HepG2 (cell line): ENCODE measurements at regions not wholly inside any gene's neighbourhood (a gene's known extent, or its start where the extent isn't known, plus 50 kb on each side); places are given as distances from the start of the nearest gene placed in this dataset.

ENCODE experiments used
- ATAC-seq: fragments of 200-7000 bp; cut with Tn5 transposase; 3 replicates; pipeline ENCODE4 v1.9.1; 2020; ENCODE audit warnings: mild to moderate bottlenecking, moderate library complexity
- BruUV-seq: library from RNA; stranded (reverse); fragments of 400-500 nt; replicated peaks from 2 replicates; lab custom pipeline; 2021; lab: Mats Ljungman, UMichigan
- CTCF ChIA-PET: fragments of 300-600 bp; formaldehyde crosslinking; extraction: SDS; loops from one replicate; lab custom pipeline; 2021; ENCODE audit warnings: low total read pairs, inconsistent platforms, low intra/inter-chr PET ratio; lab: Yijun Ruan, JAX
- POLR2A ChIA-PET: fragments of 350-600 bp; sonication (Branson Sonifier 250); formaldehyde crosslinking; loops from one replicate; lab custom pipeline; 2020; ENCODE audit warnings: antibody characterized with exemption, inconsistent platforms; lab: Yijun Ruan, JAX
- DNase-seq: peaks from one replicate; pipeline ENCODE4 v3.0.0-alpha.2; 2015; ENCODE audit warnings: low spot score
- FAIRE-seq: peaks from 3 replicates; lab custom pipeline; 2011; peaks lifted over from hg19 to GRCh38; lab: Jason Lieb, UNC
- H2AFZ ChIP-seq: one replicate; pipeline ENCODE4 v1.6.1; 2011; ENCODE audit warnings: low read length, inconsistent platforms
- H3K27ac ChIP-seq: fragments of 300-600 bp; 3 replicates; pipeline ENCODE4 v1.8.0; 2011; ENCODE audit warnings: mixed run types, mild to moderate bottlenecking, mixed read lengths, low read length, inconsistent platforms; ENCODE audit not compliant: insufficient read depth; ENCODE audit errors: extremely low read length
- H3K27me3 ChIP-seq, 2 experiments: fragments of 200-600 bp in 1 of 2; 2 replicates in 1 of 2; 3 replicates in 1 of 2; pipeline versions ENCODE4 v1.6.0 to v1.8.0; 2011; ENCODE audit warnings: low read length in 2 of 2, mild to moderate bottlenecking in 2 of 2, moderate library complexity in 2 of 2, inconsistent platforms in 1 of 2; ENCODE audit not compliant: insufficient read depth in 2 of 2, control insufficient read depth in 1 of 2
- H3K36me3 ChIP-seq, 2 experiments: fragments of 200-600 bp in 1 of 2; replicated peaks in 1 of 2; 2 replicates in 1 of 2; 3 replicates in 1 of 2; pipeline versions ENCODE4 v1.5.1 to v1.8.0; 2011; ENCODE audit warnings: low read length in 2 of 2, inconsistent platforms in 1 of 2; ENCODE audit not compliant: insufficient read depth in 2 of 2, control insufficient read depth in 1 of 2
- H3K4me1 ChIP-seq: 2 replicates; pipeline ENCODE4 v1.5.1; 2012; ENCODE audit warnings: low read length, inconsistent platforms; ENCODE audit not compliant: insufficient read depth
- H3K4me2 ChIP-seq: 2 replicates; pipeline ENCODE4 v1.6.0; 2011; ENCODE audit warnings: low read depth, low read length, inconsistent platforms
- H3K4me3 ChIP-seq, 3 experiments: fragments of 200-600 bp in 1 of 3; sonication (generic), shearing (Covaris generic) in 1 of 3; replicated peaks in 1 of 3; 2 replicates each; pipeline ENCODE4 v1.5.1; 2011 to 2016; ENCODE audit warnings: low read length in 3 of 3, inconsistent platforms in 2 of 3, low read depth in 2 of 3, mild to moderate bottlenecking in 2 of 3, control low read depth in 1 of 3, mixed read lengths in 1 of 3; ENCODE audit not compliant: insufficient read depth in 1 of 3
- H3K79me2 ChIP-seq: one replicate; pipeline ENCODE4 v1.6.1; 2011; ENCODE audit warnings: low read length, inconsistent platforms; ENCODE audit not compliant: insufficient read depth
- H3K9ac ChIP-seq: 2 replicates; pipeline ENCODE4 v1.6.0; 2011; ENCODE audit warnings: mild to moderate bottlenecking, low read depth, low read length, inconsistent platforms; ENCODE audit not compliant: insufficient read depth
- H3K9me3 ChIP-seq: 2 replicates; pipeline ENCODE4 v1.5.1; 2012; ENCODE audit warnings: mild to moderate bottlenecking, low read length
- H4K20me1 ChIP-seq: 2 replicates; pipeline ENCODE4 v1.6.0; 2011; ENCODE audit warnings: inconsistent platforms, mild to moderate bottlenecking, low read length, moderate library complexity; ENCODE audit not compliant: insufficient read depth
- AHR ChIP-seq: IDR thresholded peaks from 2 replicates; pipeline ENCODE4 v1.6.1; 2018; ENCODE audit warnings: missing genetic modification reagents, missing compliant biosample characterization
- CC2D1A ChIP-seq: sonication (generic); formaldehyde crosslinking; IDR thresholded peaks from 2 replicates; pipeline ENCODE4 v1.8.1; 2023; ENCODE audit warnings: mild to moderate bottlenecking, missing genetic modification reagents
- ERF ChIP-seq: IDR thresholded peaks from 2 replicates; pipeline ENCODE4 v1.6.1; 2018; ENCODE audit warnings: missing biosample characterization, missing genetic modification reagents
- FLYWCH1 ChIP-seq: sonication (generic); formaldehyde crosslinking; IDR thresholded peaks from 2 replicates; pipeline ENCODE4 v1.8.1; 2023; ENCODE audit warnings: mild to moderate bottlenecking, missing genetic modification reagents
- HMG20B ChIP-seq: conservative IDR thresholded peaks from 2 replicates; pipeline ENCODE4 v1.6.1; 2016; ENCODE audit warnings: missing genetic modification reagents, missing compliant biosample characterization
- NBN ChIP-seq: fragments of 450-650 bp; conservative IDR thresholded peaks from 2 replicates; pipeline ENCODE4 v1.6.1; 2017
- SIX4 ChIP-seq: sonication (generic); formaldehyde crosslinking; IDR thresholded peaks from 2 replicates; pipeline ENCODE4 v1.4.0; 2020; ENCODE audit warnings: missing genetic modification reagents
- SMAD3 ChIP-seq: sonication (generic); formaldehyde crosslinking; IDR thresholded peaks from 2 replicates; pipeline ENCODE4 v1.4.0; 2020; ENCODE audit warnings: missing genetic modification reagents
- ZNF24 ChIP-seq: fragments of 450-650 bp; IDR thresholded peaks from 2 replicates; pipeline ENCODE4 v1.6.1; 2017; ENCODE audit warnings: antibody characterized with exemption, mild to moderate bottlenecking
- ZNF256 ChIP-seq: sonication (generic); formaldehyde crosslinking; conservative IDR thresholded peaks from 2 replicates; pipeline ENCODE4 v1.4.0; 2020; ENCODE audit warnings: missing genetic modification reagents
- ZNF451 ChIP-seq: sonication (generic); formaldehyde crosslinking; IDR thresholded peaks from 2 replicates; pipeline ENCODE4 v1.5.0; 2020; ENCODE audit warnings: mild to moderate bottlenecking, missing genetic modification reagents
- ZNF841 ChIP-seq: sonication (generic); formaldehyde crosslinking; IDR thresholded peaks from 2 replicates; pipeline ENCODE4 v1.8.1; 2023; ENCODE audit warnings: missing genetic modification reagents, borderline replicate concordance
- WGBS: methylation state at CpG from one replicate; pipeline ENCODE4 v1.1.6; 2017; ENCODE audit warnings: low lambda C conversion rate; 5-methylcytosine and 5-hydroxymethylcytosine counted together
- in situ Hi-C: cut with HindIII; loops from 2 replicates; pipeline ENCODE4 v1.10.0; 2017; ENCODE audit warnings: low pct_unique_long_range_greater_than_20kb; ENCODE audit not compliant: extremely low pct_ligation_motif_present
- intact Hi-C: fragments of 100-400 bp; cut with micrococcal nuclease; formaldehyde crosslinking; loops from one replicate; pipeline ENCODE4 v1.10.0; 2022; ENCODE audit not compliant: unreplicated experiment
- TF ChIP-seq, protein P1 (sequence below): sonication (generic); formaldehyde crosslinking; IDR thresholded peaks from 2 replicates; pipeline ENCODE4 v1.8.1; 2023; ENCODE audit warnings: mild to moderate bottlenecking, missing genetic modification reagents
- TF ChIP-seq, protein P2 (sequence below): sonication (generic); formaldehyde crosslinking; IDR thresholded peaks from 2 replicates; pipeline ENCODE4 v1.4.0; 2020; ENCODE audit warnings: missing genetic modification reagents
- TF ChIP-seq, protein P3 (sequence below): sonication (generic); formaldehyde crosslinking; IDR thresholded peaks from 2 replicates; pipeline ENCODE4 v1.4.0; 2020; ENCODE audit warnings: mild to moderate bottlenecking, missing genetic modification reagents

DNA sequence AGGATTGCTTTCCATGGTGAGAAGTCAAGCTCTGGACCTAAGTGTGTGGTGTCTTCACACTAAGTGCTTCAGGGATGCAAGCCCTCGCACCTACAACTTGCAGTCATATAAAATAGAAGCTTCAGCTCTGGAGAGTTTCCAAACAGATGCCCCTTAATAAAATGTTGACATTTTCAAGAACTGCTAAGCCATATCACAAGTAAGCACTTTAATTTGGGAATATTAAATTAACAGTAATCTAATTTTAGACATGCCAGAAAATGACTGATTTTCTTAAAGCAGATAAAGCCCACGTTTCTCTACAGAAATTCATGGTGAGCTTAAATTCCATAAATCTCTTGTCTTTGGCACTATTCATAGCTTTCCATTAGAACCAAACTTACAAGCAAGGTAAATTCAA, 600.1 kb upstream of the FLRT2 start:
- in situ Hi-C loops = no loop called here
- POLR2A ChIA-PET = no interaction called here
- intact Hi-C loops = no loop called here

DNA sequence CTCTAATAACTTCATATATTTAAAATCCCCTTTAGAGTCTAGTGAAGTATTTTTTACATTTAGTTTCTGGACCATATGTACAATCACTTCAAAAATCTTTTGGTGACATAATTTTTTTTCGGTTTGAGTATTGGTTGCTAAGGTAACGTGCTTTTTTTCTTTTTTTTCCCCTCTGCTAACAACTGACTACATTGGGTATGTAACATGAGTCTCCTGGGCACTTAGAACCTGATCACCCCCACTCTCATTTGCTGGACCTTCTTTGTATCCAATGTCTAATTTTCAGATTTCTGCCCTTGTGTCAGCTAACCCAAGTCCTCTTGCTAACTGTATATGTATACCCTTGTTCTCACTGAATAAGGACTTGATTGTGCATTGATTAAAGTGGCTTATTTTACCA, 592.9 kb upstream of the FLRT2 start:
- no peaks in the 10 kb centered on the region for H4K20me1 ChIP-seq
- POLR2A ChIA-PET = no interaction called here
- H2AFZ ChIP-seq = no peak overlapping the region
- no TSS peak for BruUV-seq
- peaks cover 75% of the 10 kb centered on the region for H3K9me3 ChIP-seq
- DNase-seq = no peak
- no peaks in the 10 kb centered on the region for H3K79me2 ChIP-seq
- in situ Hi-C loops (no loop called here), intact Hi-C loops (no loop called here)
- no peak overlapping the region for H3K9ac ChIP-seq
- H3K36me3 ChIP-seq = no peaks in the 10 kb centered on the region
- no peak overlapping the region for H3K4me2 ChIP-seq
- no peak overlapping the region for H3K27ac ChIP-seq
- H3K4me1 ChIP-seq = no peaks in the 10 kb centered on the region
- no peak for FAIRE-seq
- CTCF ChIA-PET = no interaction called here
- no peak for ATAC-seq
- no peak overlapping the region for H3K4me3 ChIP-seq
- no peaks in the 10 kb centered on the region for H3K27me3 ChIP-seq
- 1% methylated on average over 2 of the region's 2 CpGs for WGBS
- TF ChIP-seq CC2D1A (CRISPR knock-in tag) (no peak), AHR (CRISPR knock-in tag) (no peak), ZNF24 (no peak), SMAD3 (CRISPR knock-in tag) (no peak), ZNF841 (no peak), ZNF451 (CRISPR knock-in tag) (no peak), FLYWCH1 (CRISPR knock-in tag) (no peak)
- TF ChIP-seq, protein P1, sequence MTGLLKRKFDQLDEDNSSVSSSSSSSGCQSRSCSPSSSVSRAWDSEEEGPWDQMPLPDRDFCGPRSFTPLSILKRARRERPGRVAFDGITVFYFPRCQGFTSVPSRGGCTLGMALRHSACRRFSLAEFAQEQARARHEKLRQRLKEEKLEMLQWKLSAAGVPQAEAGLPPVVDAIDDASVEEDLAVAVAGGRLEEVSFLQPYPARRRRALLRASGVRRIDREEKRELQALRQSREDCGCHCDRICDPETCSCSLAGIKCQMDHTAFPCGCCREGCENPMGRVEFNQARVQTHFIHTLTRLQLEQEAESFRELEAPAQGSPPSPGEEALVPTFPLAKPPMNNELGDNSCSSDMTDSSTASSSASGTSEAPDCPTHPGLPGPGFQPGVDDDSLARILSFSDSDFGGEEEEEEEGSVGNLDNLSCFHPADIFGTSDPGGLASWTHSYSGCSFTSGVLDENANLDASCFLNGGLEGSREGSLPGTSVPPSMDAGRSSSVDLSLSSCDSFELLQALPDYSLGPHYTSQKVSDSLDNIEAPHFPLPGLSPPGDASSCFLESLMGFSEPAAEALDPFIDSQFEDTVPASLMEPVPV (CRISPR knock-in tag) = no peak
- TF ChIP-seq, protein P2, sequence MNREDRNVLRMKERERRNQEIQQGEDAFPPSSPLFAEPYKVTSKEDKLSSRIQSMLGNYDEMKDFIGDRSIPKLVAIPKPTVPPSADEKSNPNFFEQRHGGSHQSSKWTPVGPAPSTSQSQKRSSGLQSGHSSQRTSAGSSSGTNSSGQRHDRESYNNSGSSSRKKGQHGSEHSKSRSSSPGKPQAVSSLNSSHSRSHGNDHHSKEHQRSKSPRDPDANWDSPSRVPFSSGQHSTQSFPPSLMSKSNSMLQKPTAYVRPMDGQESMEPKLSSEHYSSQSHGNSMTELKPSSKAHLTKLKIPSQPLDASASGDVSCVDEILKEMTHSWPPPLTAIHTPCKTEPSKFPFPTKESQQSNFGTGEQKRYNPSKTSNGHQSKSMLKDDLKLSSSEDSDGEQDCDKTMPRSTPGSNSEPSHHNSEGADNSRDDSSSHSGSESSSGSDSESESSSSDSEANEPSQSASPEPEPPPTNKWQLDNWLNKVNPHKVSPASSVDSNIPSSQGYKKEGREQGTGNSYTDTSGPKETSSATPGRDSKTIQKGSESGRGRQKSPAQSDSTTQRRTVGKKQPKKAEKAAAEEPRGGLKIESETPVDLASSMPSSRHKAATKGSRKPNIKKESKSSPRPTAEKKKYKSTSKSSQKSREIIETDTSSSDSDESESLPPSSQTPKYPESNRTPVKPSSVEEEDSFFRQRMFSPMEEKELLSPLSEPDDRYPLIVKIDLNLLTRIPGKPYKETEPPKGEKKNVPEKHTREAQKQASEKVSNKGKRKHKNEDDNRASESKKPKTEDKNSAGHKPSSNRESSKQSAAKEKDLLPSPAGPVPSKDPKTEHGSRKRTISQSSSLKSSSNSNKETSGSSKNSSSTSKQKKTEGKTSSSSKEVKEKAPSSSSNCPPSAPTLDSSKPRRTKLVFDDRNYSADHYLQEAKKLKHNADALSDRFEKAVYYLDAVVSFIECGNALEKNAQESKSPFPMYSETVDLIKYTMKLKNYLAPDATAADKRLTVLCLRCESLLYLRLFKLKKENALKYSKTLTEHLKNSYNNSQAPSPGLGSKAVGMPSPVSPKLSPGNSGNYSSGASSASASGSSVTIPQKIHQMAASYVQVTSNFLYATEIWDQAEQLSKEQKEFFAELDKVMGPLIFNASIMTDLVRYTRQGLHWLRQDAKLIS = no peak

More for the DNA sequence above, 600.1 kb upstream of the FLRT2 start:
- Histone ChIP-seq H3K4me3 (no peak overlapping the region), H3K9me3 (peaks cover 89% of the 10 kb centered on the region), H3K27me3 (no peaks in the 10 kb centered on the region), H3K4me2 (no peak overlapping the region), H3K79me2 (no peaks in the 10 kb centered on the region), H3K27ac (no peak overlapping the region), H4K20me1 (no peaks in the 10 kb centered on the region), H2AFZ (no peak overlapping the region), H3K4me1 (no peaks in the 10 kb centered on the region), H3K9ac (no peak overlapping the region), H3K36me3 (no peaks in the 10 kb centered on the region)
- TF ChIP-seq NBN (no peak), HMG20B (CRISPR knock-in tag) (no peak), ERF (CRISPR knock-in tag) (no peak), ZNF256 (CRISPR knock-in tag) (no peak), SIX4 (CRISPR knock-in tag) (no peak), AHR (CRISPR knock-in tag) (no peak)
- TF ChIP-seq, protein P3, sequence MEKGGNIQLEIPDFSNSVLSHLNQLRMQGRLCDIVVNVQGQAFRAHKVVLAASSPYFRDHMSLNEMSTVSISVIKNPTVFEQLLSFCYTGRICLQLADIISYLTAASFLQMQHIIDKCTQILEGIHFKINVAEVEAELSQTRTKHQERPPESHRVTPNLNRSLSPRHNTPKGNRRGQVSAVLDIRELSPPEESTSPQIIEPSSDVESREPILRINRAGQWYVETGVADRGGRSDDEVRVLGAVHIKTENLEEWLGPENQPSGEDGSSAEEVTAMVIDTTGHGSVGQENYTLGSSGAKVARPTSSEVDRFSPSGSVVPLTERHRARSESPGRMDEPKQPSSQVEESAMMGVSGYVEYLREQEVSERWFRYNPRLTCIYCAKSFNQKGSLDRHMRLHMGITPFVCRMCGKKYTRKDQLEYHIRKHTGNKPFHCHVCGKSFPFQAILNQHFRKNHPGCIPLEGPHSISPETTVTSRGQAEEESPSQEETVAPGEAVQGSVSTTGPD = no peak
- CTCF ChIA-PET = no interaction called here
- ATAC-seq (no peak), FAIRE-seq (no peak), DNase-seq (no peak)
- no TSS peak for BruUV-seq
- WGBS = 6% methylated on average over 2 of the region's 2 CpGs
